PFSK-1 (cell line): ENCODE measurements at regions not wholly inside any gene's neighbourhood (a gene's known extent, or its start where the extent isn't known, plus 50 kb on each side); places are given as distances from the start of the nearest gene placed in this dataset.

Experiments used
- REST ChIP-seq, 2 experiments: IDR thresholded peaks; 2 replicates each; pipeline versions ENCODE4 v1.6.1 to v1.8.0; 2011 to 2012; ENCODE audit warnings: low read depth in 2 of 2, low read length in 2 of 2, control low read depth in 1 of 2, inconsistent platforms in 1 of 2, mild to moderate bottlenecking in 1 of 2, moderate library complexity in 1 of 2; ENCODE audit not compliant: insufficient read depth in 1 of 2
- SIN3A ChIP-seq: IDR thresholded peaks from 2 replicates; pipeline ENCODE4 v1.6.1; 2012; ENCODE audit warnings: mild to moderate bottlenecking, low read length, moderate library complexity, borderline replicate concordance; ENCODE audit not compliant: insufficient read depth
- TAF1 ChIP-seq: IDR thresholded peaks from 2 replicates; pipeline ENCODE4 v1.6.1; 2012; ENCODE audit warnings: low read length, control low read depth, borderline replicate concordance; ENCODE audit not compliant: insufficient read depth

DNA sequence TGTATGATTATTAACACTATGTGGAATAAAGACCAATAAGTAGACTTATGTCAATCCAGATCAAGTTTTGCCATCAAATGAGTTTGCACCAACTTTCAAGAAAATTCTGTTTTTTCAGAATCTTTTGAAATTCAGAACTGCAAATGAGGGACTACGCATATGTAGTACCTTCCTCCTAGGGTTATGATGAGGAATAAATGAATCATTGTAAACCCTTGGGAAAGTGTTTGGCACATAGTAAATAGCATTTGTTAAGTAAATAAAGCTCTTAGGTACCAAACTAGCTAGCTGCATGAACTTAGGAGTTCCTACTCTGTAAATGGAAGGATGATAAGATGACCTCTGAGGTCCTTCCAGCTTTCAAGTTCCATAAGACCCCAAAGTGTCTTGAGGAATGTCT is 242.6 kb upstream of the SETMAR start:
- no peak for TF ChIP-seq REST (IDR thresholded peaks at IDR 0.05; ENCODE audit: insufficient read depth in 1 of 2, low read depth in 2 of 2, low read length in 2 of 2)
- no peak for TF ChIP-seq SIN3A
- no peak for TF ChIP-seq TAF1
